BE2C (cell line): ENCODE measurements at regions not wholly inside any gene's neighbourhood (a gene's known extent, or its start where the extent isn't known, plus 50 kb on each side); places are given as distances from the start of the nearest gene placed in this dataset.
A peak's percentile ranks its signal among the peaks of the same experiment; 100 is the strongest.

Experiments used
- DNase-seq: peaks from one replicate; pipeline ENCODE4 v3.0.0-alpha.2; 2020
- H3K27me3 ChIP-seq: fragments of 250-450 bp; sonication (Bioruptor Pico); 2 replicates; pipeline ENCODE4 v1.5.1; 2020; ENCODE audit warnings: mild to moderate bottlenecking
- H3K36me3 ChIP-seq: fragments of 250-450 bp; sonication (Bioruptor Pico); 2 replicates; pipeline ENCODE4 v1.5.1; 2020; ENCODE audit warnings: mild to moderate bottlenecking
- H3K4me1 ChIP-seq: fragments of 250-450 bp; sonication (Bioruptor Pico); 2 replicates; pipeline ENCODE4 v1.5.1; 2020
- H3K4me3 ChIP-seq: 2 replicates; pipeline ENCODE4 v1.5.1; 2011; ENCODE audit warnings: low read depth, low read length
- H3K9me3 ChIP-seq: fragments of 250-450 bp; sonication (Bioruptor Pico); 2 replicates; pipeline ENCODE4 v1.5.1; 2020
- CTCF ChIP-seq: IDR thresholded peaks from 2 replicates; pipeline ENCODE4 v1.5.1; 2012; ENCODE audit warnings: mild to moderate bottlenecking, low read depth, low read length

DNA sequence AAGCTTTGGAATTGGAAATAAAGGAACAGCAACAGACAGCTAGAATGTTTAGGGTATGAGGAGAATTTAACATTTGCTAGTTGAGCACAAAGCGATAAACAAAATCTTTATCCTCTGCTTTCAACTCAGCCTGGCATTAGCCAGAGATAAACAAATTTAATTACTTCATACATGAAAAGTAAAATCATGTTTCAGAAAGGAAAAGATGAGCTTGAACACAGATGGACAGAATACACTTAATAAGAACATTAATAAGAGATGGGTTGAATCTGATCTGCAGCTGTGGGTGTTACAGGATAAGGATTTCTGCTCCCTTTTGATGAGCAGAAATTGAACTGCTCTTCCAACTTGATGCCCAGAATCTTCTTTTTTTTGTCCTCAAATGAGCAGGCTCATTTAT is 275.2 kb downstream of the CSNK1G3 start:
- H3K27me3 ChIP-seq, result no peaks in the 10 kb centered on the region
- peaks cover 29% of the 10 kb centered on the region for H3K4me1 ChIP-seq
- TF ChIP-seq CTCF, result no peak
- peaks cover 4% of the 10 kb centered on the region; the same call in 1 of the 2 replicates for H3K9me3 ChIP-seq
- H3K36me3 ChIP-seq, result no peaks in the 10 kb centered on the region
- DNase-seq, result no peak
- H3K4me3 ChIP-seq, result peak overlapping the region; percentile 9

DNA sequence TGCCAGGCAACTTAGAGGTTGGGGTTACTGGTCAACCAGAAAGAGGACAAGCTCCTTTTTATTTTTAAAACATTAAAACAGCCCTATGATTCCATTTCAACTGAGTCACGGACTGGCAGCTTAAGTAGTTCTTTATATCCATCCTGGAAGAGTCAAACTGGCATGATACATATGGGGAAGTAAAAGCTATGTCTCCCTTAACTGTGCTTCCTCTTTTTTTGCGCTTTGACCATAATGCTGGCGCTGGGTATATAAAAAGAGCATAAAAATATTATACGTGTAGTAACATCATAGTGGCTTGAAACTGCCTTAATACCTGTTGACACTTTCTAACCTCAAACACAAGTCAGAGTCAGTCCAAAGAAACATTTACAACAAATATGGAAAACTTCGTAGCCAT is 274.4 kb downstream of the CSNK1G3 start:
- DNase-seq, result no peak
- no peak for TF ChIP-seq CTCF
- no peaks in the 10 kb centered on the region for H3K36me3 ChIP-seq
- H3K9me3 ChIP-seq, result peaks cover 4% of the 10 kb centered on the region; the same call in 1 of the 2 replicates
- peaks cover 29% of the 10 kb centered on the region for H3K4me1 ChIP-seq
- no peaks in the 10 kb centered on the region for H3K27me3 ChIP-seq
- peak overlapping the region; percentile 48 for H3K4me3 ChIP-seq

DNA sequence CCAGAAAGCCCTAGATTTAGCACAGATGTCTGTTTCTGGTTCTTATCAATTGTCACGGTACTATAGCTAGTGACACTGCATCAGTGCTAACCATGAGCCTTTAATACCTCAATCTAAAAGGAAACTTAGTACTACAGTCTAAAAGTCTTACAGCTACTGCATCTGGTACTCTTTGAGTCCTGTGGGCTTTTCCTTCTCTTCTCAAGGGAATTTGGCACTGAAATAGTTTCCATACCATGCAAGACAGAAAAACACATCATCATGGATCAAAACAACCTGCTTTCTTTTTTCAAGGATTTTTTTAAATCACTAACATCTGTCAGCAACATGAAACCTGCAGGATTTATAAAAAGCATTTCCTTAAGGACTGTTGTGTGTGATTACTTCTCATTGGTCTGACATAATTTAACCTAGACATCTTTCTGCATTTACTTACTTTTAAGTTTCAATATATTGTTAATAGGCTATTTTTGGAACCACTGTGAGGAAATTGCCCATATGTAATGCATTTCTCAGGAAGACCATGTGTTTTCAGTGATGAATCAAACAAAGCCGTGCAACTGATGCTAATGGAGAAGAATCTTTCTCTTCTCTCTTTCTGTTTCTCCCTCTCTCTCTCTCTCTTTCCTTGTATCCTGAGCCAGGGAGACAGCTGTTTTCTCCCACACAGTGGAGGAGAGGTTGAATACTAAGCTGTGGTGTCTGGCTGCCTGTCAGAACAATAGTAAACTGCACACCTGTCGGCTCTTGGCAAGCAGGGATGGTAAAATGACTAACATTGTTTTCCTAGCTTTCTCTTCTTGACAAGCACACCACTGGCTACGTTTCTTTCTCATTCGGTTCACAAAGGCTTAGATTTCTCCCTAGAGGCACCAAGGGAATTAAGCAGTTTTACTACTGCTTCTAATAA is 273.4 kb downstream of the CSNK1G3 start:
- Histone ChIP-seq H3K36me3 (no peaks in the 10 kb centered on the region), H3K4me3 (peak overlapping the region; percentile 48), H3K27me3 (no peaks in the 10 kb centered on the region), H3K9me3 (peaks cover 4% of the 10 kb centered on the region; the same call in 1 of the 2 replicates), H3K4me1 (peaks cover 29% of the 10 kb centered on the region)
- TF ChIP-seq CTCF, result no peak
- DNase-seq, result peak; percentile 21

GRCh38 chr5:123783421-123783820 is 271.4 kb downstream of the CSNK1G3 start:
- no peak for DNase-seq
- TF ChIP-seq CTCF, result no peak
- peaks cover 29% of the 10 kb centered on the region for H3K4me1 ChIP-seq
- no peaks in the 10 kb centered on the region for H3K36me3 ChIP-seq
- H3K9me3 ChIP-seq, result no peaks in the 10 kb centered on the region
- no peak overlapping the region for H3K4me3 ChIP-seq
- H3K27me3 ChIP-seq, result no peaks in the 10 kb centered on the region

DNA sequence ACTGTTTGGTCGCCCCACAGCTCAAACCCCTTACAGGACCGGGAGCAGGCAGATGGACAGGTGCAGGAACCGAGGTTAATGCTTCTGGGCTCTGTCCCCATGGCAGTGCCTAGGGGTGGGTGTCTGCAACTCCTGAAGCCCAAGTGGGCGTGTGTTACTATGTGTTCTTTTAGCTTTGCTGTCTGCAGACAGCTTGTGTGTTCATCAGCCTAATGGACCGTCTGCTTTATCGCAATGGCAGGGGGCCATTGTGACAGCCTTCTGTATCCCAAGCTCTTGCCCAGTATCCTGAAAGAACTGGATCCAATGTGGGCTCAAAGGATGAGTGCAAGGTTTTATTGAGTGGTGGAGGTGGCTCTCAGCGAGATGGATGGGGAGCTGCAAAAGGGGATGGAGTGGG is 266.7 kb downstream of the CSNK1G3 start:
- H3K4me1 ChIP-seq, result no peaks in the 10 kb centered on the region
- H3K27me3 ChIP-seq, result no peaks in the 10 kb centered on the region
- no peak for TF ChIP-seq CTCF
- no peaks in the 10 kb centered on the region for H3K36me3 ChIP-seq
- H3K4me3 ChIP-seq, result no peak overlapping the region
- H3K9me3 ChIP-seq, result no peaks in the 10 kb centered on the region
- DNase-seq, result no peak

GRCh38 chr5:123776761-123777160 is 264.8 kb downstream of the CSNK1G3 start:
- no peak for DNase-seq
- H3K36me3 ChIP-seq, result no peaks in the 10 kb centered on the region
- H3K9me3 ChIP-seq, result no peaks in the 10 kb centered on the region
- H3K4me1 ChIP-seq, result no peaks in the 10 kb centered on the region
- no peak for TF ChIP-seq CTCF
- H3K27me3 ChIP-seq, result no peaks in the 10 kb centered on the region
- H3K4me3 ChIP-seq, result no peak overlapping the region
